ENCODE measurements at regions not wholly inside any gene's neighbourhood (a gene's known extent, or its start where the extent isn't known, plus 50 kb on each side); places are given as distances from the start of the nearest gene placed in this dataset.

- no peaks in the 10 kb centered on the region for H3K9me3 ChIP-seq
- ATAC-seq (ENCODE audit: insufficient number of reproducible peaks, low FRiP score, low read depth) = no peak
Measured at GRCh38 chr15:69600556-69601085, 148.0 kb downstream of the RPLP1 start.

GRCh38 chr15:69601711-69602504 is 149.3 kb downstream of the RPLP1 start:
- no peak for ATAC-seq (ENCODE audit: insufficient number of reproducible peaks, low FRiP score, low read depth)

More at GRCh38 chr15:69600556-69601085, 148.0 kb downstream of the RPLP1 start:
- H3K27me3 ChIP-seq (replicated peaks; ENCODE audit: insufficient read depth) = no peaks in the 10 kb centered on the region
- no peak overlapping the region for H3K27ac ChIP-seq
- no peaks in the 10 kb centered on the region for H3K36me3 ChIP-seq
- peaks cover 10 to 21% of the 10 kb centered on the region in 2 donors for H3K4me1 ChIP-seq (ENCODE audit: control insufficient read depth in 1 of 2, low read depth in 2 of 2)
- TF ChIP-seq, protein P1, sequence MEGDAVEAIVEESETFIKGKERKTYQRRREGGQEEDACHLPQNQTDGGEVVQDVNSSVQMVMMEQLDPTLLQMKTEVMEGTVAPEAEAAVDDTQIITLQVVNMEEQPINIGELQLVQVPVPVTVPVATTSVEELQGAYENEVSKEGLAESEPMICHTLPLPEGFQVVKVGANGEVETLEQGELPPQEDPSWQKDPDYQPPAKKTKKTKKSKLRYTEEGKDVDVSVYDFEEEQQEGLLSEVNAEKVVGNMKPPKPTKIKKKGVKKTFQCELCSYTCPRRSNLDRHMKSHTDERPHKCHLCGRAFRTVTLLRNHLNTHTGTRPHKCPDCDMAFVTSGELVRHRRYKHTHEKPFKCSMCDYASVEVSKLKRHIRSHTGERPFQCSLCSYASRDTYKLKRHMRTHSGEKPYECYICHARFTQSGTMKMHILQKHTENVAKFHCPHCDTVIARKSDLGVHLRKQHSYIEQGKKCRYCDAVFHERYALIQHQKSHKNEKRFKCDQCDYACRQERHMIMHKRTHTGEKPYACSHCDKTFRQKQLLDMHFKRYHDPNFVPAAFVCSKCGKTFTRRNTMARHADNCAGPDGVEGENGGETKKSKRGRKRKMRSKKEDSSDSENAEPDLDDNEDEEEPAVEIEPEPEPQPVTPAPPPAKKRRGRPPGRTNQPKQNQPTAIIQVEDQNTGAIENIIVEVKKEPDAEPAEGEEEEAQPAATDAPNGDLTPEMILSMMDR (IDR thresholded peaks at IDR 0.05) = no peak
- H3K4me3 ChIP-seq = no peak overlapping the region
- no peak for DNase-seq (ENCODE audit: low spot score)

DNA sequence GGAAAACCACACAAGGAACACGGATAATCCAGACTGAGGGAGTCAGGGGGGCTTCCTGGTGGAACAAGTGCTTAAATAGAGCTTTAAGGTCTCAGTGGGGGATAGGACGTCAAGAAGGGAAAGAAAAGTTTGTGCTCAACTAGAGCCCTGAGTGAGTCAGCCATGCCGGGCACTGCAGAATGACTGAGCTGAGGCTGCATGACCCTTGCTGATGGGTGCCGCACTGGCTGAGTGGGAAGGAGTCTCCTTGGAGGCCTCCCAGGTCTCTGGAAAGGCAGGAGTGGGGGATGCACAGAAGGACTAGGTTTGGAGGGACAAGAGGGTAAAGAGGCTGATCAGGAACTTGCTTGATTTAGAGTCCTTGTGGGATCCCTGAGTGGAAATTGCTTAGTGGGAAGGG is 150.3 kb downstream of the RPLP1 start:
- no peak for DNase-seq (ENCODE audit: low spot score)

More at GRCh38 chr15:69601711-69602504, 149.3 kb downstream of the RPLP1 start:
- Histone ChIP-seq H3K4me1 (ENCODE audit: control insufficient read depth in 1 of 2, low read depth in 2 of 2) (peaks cover 6 to 15% of the 10 kb centered on the region in 2 donors), H3K27me3 (replicated peaks; ENCODE audit: insufficient read depth) (no peaks in the 10 kb centered on the region), H3K36me3 (no peaks in the 10 kb centered on the region), H3K4me3 (no peak overlapping the region), H3K27ac (no peak overlapping the region), H3K9me3 (no peaks in the 10 kb centered on the region)
- TF ChIP-seq, protein P1 (IDR thresholded peaks at IDR 0.05) = no peak
- no peak for DNase-seq (ENCODE audit: low spot score)

GRCh38 chr15:69603369-69604071 is 150.9 kb downstream of the RPLP1 start:
- Histone ChIP-seq H3K4me1 (ENCODE audit: control insufficient read depth in 1 of 2, low read depth in 2 of 2) (peaks cover 8 to 22% of the 10 kb centered on the region in 2 donors), H3K36me3 (no peaks in the 10 kb centered on the region), H3K27me3 (replicated peaks; ENCODE audit: insufficient read depth) (no peaks in the 10 kb centered on the region), H3K27ac (no peak overlapping the region), H3K9me3 (no peaks in the 10 kb centered on the region), H3K4me3 (no peak overlapping the region)
- no peak for DNase-seq (ENCODE audit: low spot score)
- TF ChIP-seq, protein P1 (IDR thresholded peaks at IDR 0.05) = no peak
- no peak for ATAC-seq (ENCODE audit: insufficient number of reproducible peaks, low FRiP score, low read depth)

More for the DNA sequence above, 150.3 kb downstream of the RPLP1 start:
- Histone ChIP-seq H3K4me3 (no peak overlapping the region), H3K27ac (no peak overlapping the region), H3K36me3 (no peaks in the 10 kb centered on the region), H3K9me3 (no peaks in the 10 kb centered on the region), H3K27me3 (replicated peaks; ENCODE audit: insufficient read depth) (no peaks in the 10 kb centered on the region), H3K4me1 (ENCODE audit: control insufficient read depth in 1 of 2, low read depth in 2 of 2) (peaks cover 8 to 22% of the 10 kb centered on the region in 2 donors)
- TF ChIP-seq, protein P1 (IDR thresholded peaks at IDR 0.05) = no peak
- ATAC-seq (ENCODE audit: insufficient number of reproducible peaks, low FRiP score, low read depth) = no peak

- Histone ChIP-seq H3K27me3 (replicated peaks; ENCODE audit: insufficient read depth) (no peaks in the 10 kb centered on the region), H3K4me1 (ENCODE audit: control insufficient read depth in 1 of 2, low read depth in 2 of 2) (peaks cover 8 to 22% of the 10 kb centered on the region in 2 donors), H3K27ac (no peak overlapping the region), H3K4me3 (no peak overlapping the region), H3K9me3 (no peaks in the 10 kb centered on the region), H3K36me3 (no peaks in the 10 kb centered on the region)
- ATAC-seq (ENCODE audit: insufficient number of reproducible peaks, low FRiP score, low read depth) (no peak), DNase-seq (ENCODE audit: low spot score) (no peak)
- TF ChIP-seq, protein P1 (IDR thresholded peaks at IDR 0.05) = no peak
Measured at GRCh38 chr15:69604072-69604411, 151.4 kb downstream of the RPLP1 start.
